WTC11 (cell line): ENCODE measurements at regions not wholly inside any gene's neighbourhood (a gene's known extent, or its start where the extent isn't known, plus 50 kb on each side); places are given as distances from the start of the nearest gene placed in this dataset.

Source experiments
- ATAC-seq: fragments of 200-7000 bp; cut with Tn5 transposase; 2 replicates; pipeline ENCODE4 v1.10.0; 2021; ENCODE audit warnings: mild to moderate bottlenecking, moderate library complexity
- CTCF ChIA-PET: fragments of 300-600 bp; sonication (Branson Sonifier 250); formaldehyde crosslinking; loops from one replicate; lab custom pipeline; 2021; ENCODE audit warnings: antibody characterized with exemption; lab: Charles Lee
- POLR2A ChIA-PET: fragments of 350-600 bp; sonication (Branson Sonifier 250); formaldehyde crosslinking; loops from one replicate; lab custom pipeline; 2021; ENCODE audit warnings: antibody characterized with exemption; lab: Charles Lee
- DNase-seq: peaks from one replicate; pipeline ENCODE4 v3.0.0; 2021; ENCODE audit warnings: low spot score
- H3K27ac Mint-ChIP-seq: 2 replicates; pipeline ENCODE4 v1.8.0; 2021; ENCODE audit warnings: mixed read lengths
- H3K27me3 Mint-ChIP-seq: 2 replicates; pipeline ENCODE4 v1.8.0; 2021; ENCODE audit warnings: low read depth, mild to moderate bottlenecking, moderate library complexity, mixed read lengths
- H3K36me3 Mint-ChIP-seq: 2 replicates; pipeline ENCODE4 v1.8.0; 2021; ENCODE audit warnings: mixed read lengths
- H3K4me1 Mint-ChIP-seq: 2 replicates; pipeline ENCODE4 v1.8.0; 2022; ENCODE audit warnings: mixed read lengths
- H3K4me3 Mint-ChIP-seq: 2 replicates; pipeline ENCODE4 v1.8.0; 2021; ENCODE audit warnings: mild to moderate bottlenecking, moderate library complexity, mixed read lengths
- H3K9me3 Mint-ChIP-seq: 2 replicates; pipeline ENCODE4 v1.8.0; 2021; ENCODE audit warnings: mixed read lengths
- EMX1 ChIP-seq: fragments of 250-450 bp; sonication (Bioruptor Pico); IDR thresholded peaks from 2 replicates; pipeline ENCODE4 v1.8.0; 2021; ENCODE audit warnings: mild to moderate bottlenecking
- GTF2I ChIP-seq: fragments of 250-450 bp; sonication (Bioruptor Pico); conservative IDR thresholded peaks from 2 replicates; pipeline ENCODE4 v1.4.0; 2021; ENCODE audit warnings: mild to moderate bottlenecking
- IRF2 ChIP-seq: sonication (generic); formaldehyde crosslinking; IDR thresholded peaks from 2 replicates; pipeline ENCODE4 v1.8.0; 2022; ENCODE audit warnings: low read depth, missing genetic modification reagents, borderline replicate concordance
- TF ChIP-seq, protein P1 (sequence below): sonication (generic); formaldehyde crosslinking; IDR thresholded peaks from 2 replicates; pipeline ENCODE4 v1.8.1; 2023; ENCODE audit warnings: mild to moderate bottlenecking, missing genetic modification reagents, borderline replicate concordance
- TF ChIP-seq, protein P2 (sequence below): sonication (generic); formaldehyde crosslinking; IDR thresholded peaks from 2 replicates; pipeline ENCODE4 v1.8.1; 2022; ENCODE audit warnings: mild to moderate bottlenecking, missing genetic modification reagents, moderate library complexity, borderline replicate concordance
- TF ChIP-seq, protein P3 (sequence below): sonication (generic); formaldehyde crosslinking; IDR thresholded peaks from 2 replicates; pipeline ENCODE4 v1.8.0; 2023; ENCODE audit warnings: missing genetic modification reagents, mild to moderate bottlenecking, borderline replicate concordance
- TF ChIP-seq, protein P4 (sequence below): sonication (generic); formaldehyde crosslinking; conservative IDR thresholded peaks from 2 replicates; pipeline ENCODE4 v1.8.1; 2023; ENCODE audit warnings: mild to moderate bottlenecking, low read depth, missing genetic modification reagents, moderate library complexity
- TF ChIP-seq, protein P5 (sequence below): fragments of 250-450 bp; sonication (Bioruptor Pico); IDR thresholded peaks from 2 replicates; pipeline ENCODE4 v1.9.0; 2021; ENCODE audit warnings: mild to moderate bottlenecking, borderline replicate concordance
- TF ChIP-seq, protein P6 (sequence below): sonication (generic); formaldehyde crosslinking; IDR thresholded peaks from 2 replicates; pipeline ENCODE4 v1.8.0; 2023; ENCODE audit warnings: mild to moderate bottlenecking, missing genetic modification reagents

DNA sequence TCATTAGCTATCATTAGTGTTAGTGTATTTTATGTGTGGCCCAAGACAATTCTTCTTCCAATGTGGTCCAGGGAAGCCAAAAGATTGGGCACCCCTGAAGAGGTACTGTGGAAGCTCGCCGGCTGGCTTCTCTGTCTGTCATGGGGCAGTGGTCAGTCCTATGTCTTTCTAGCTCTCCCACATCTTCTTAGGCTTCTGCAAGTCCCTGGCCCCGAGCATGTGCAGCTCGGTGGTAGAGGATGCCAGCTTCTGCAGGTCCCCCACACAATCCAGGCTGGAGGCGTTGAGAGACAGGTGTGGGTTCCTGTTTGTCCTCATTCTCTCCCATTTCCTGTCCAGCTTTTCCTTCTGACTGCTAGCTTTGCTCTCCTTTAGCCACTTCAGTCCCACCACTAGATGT, 134.1 kb upstream of the NALF2 start (continued):
- TF ChIP-seq, protein P1, sequence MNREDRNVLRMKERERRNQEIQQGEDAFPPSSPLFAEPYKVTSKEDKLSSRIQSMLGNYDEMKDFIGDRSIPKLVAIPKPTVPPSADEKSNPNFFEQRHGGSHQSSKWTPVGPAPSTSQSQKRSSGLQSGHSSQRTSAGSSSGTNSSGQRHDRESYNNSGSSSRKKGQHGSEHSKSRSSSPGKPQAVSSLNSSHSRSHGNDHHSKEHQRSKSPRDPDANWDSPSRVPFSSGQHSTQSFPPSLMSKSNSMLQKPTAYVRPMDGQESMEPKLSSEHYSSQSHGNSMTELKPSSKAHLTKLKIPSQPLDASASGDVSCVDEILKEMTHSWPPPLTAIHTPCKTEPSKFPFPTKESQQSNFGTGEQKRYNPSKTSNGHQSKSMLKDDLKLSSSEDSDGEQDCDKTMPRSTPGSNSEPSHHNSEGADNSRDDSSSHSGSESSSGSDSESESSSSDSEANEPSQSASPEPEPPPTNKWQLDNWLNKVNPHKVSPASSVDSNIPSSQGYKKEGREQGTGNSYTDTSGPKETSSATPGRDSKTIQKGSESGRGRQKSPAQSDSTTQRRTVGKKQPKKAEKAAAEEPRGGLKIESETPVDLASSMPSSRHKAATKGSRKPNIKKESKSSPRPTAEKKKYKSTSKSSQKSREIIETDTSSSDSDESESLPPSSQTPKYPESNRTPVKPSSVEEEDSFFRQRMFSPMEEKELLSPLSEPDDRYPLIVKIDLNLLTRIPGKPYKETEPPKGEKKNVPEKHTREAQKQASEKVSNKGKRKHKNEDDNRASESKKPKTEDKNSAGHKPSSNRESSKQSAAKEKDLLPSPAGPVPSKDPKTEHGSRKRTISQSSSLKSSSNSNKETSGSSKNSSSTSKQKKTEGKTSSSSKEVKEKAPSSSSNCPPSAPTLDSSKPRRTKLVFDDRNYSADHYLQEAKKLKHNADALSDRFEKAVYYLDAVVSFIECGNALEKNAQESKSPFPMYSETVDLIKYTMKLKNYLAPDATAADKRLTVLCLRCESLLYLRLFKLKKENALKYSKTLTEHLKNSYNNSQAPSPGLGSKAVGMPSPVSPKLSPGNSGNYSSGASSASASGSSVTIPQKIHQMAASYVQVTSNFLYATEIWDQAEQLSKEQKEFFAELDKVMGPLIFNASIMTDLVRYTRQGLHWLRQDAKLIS (CRISPR knock-in tag), result no peak

DNA sequence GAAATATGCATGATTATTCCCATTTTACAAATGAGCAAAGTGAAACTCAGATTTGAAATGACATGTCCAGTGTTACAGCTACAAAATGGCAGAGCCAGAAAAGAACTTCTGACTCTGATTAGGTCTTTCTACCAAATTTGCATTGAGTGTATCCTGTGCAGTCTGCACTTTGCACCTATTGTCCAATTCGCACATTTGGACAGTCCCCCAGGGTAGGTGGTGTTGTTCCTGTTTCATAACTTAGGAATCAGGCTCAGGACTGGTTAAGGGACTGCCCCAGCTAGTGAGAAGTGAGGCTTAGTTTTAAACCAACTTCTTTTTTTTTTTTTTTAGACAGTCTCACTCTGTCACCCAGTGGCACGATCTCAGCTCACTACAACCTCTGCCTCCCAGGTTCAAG, 137.9 kb upstream of the NALF2 start:
- ChIA-PET POLR2A (no interaction called here), CTCF (no interaction called here)
- TF ChIP-seq, protein P2, sequence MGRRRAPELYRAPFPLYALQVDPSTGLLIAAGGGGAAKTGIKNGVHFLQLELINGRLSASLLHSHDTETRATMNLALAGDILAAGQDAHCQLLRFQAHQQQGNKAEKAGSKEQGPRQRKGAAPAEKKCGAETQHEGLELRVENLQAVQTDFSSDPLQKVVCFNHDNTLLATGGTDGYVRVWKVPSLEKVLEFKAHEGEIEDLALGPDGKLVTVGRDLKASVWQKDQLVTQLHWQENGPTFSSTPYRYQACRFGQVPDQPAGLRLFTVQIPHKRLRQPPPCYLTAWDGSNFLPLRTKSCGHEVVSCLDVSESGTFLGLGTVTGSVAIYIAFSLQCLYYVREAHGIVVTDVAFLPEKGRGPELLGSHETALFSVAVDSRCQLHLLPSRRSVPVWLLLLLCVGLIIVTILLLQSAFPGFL (CRISPR knock-in tag), result no peak
- TF ChIP-seq, protein P3, sequence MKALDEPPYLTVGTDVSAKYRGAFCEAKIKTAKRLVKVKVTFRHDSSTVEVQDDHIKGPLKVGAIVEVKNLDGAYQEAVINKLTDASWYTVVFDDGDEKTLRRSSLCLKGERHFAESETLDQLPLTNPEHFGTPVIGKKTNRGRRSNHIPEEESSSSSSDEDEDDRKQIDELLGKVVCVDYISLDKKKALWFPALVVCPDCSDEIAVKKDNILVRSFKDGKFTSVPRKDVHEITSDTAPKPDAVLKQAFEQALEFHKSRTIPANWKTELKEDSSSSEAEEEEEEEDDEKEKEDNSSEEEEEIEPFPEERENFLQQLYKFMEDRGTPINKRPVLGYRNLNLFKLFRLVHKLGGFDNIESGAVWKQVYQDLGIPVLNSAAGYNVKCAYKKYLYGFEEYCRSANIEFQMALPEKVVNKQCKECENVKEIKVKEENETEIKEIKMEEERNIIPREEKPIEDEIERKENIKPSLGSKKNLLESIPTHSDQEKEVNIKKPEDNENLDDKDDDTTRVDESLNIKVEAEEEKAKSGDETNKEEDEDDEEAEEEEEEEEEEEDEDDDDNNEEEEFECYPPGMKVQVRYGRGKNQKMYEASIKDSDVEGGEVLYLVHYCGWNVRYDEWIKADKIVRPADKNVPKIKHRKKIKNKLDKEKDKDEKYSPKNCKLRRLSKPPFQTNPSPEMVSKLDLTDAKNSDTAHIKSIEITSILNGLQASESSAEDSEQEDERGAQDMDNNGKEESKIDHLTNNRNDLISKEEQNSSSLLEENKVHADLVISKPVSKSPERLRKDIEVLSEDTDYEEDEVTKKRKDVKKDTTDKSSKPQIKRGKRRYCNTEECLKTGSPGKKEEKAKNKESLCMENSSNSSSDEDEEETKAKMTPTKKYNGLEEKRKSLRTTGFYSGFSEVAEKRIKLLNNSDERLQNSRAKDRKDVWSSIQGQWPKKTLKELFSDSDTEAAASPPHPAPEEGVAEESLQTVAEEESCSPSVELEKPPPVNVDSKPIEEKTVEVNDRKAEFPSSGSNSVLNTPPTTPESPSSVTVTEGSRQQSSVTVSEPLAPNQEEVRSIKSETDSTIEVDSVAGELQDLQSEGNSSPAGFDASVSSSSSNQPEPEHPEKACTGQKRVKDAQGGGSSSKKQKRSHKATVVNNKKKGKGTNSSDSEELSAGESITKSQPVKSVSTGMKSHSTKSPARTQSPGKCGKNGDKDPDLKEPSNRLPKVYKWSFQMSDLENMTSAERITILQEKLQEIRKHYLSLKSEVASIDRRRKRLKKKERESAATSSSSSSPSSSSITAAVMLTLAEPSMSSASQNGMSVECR (CRISPR knock-in tag), result no peak
- Mint-ChIP-seq H3K27ac (no peak overlapping the region), H3K36me3 (no peaks in the 10 kb centered on the region), H3K4me3 (no peak overlapping the region), H3K9me3 (no peaks in the 10 kb centered on the region), H3K4me1 (no peaks in the 10 kb centered on the region), H3K27me3 (peaks cover 7% of the 10 kb centered on the region; the same call in 1 of the 2 replicates)
- ATAC-seq, result no peak
- no peak for DNase-seq

DNA sequence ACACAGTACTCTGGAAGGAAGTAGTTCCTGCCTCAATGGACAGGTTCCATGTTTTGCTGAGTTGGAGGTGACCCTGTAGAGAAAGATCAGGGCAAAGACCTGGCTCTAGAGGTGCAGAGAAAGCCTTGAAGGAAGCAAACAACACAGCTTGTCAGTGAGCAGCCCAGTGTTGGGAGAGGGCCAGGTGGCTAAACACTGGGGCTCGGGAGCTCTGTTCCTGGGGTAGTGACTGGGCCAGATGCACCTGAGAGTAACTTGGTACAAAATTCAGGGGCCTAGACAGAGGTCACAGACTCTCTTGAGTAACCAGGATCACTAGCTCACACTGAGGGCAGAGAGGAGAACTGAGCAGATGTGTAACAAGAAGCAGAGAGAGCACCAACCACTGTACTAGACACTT, 138.4 kb upstream of the NALF2 start:
- Mint-ChIP-seq H3K36me3 (no peaks in the 10 kb centered on the region), H3K27me3 (peaks cover 7% of the 10 kb centered on the region; the same call in 1 of the 2 replicates), H3K4me1 (no peaks in the 10 kb centered on the region), H3K9me3 (no peaks in the 10 kb centered on the region), H3K4me3 (no peak overlapping the region), H3K27ac (no peak overlapping the region)
- POLR2A ChIA-PET, result no interaction called here
- DNase-seq (no peak), ATAC-seq (no peak)
- CTCF ChIA-PET, result no interaction called here
- TF ChIP-seq, protein P4, sequence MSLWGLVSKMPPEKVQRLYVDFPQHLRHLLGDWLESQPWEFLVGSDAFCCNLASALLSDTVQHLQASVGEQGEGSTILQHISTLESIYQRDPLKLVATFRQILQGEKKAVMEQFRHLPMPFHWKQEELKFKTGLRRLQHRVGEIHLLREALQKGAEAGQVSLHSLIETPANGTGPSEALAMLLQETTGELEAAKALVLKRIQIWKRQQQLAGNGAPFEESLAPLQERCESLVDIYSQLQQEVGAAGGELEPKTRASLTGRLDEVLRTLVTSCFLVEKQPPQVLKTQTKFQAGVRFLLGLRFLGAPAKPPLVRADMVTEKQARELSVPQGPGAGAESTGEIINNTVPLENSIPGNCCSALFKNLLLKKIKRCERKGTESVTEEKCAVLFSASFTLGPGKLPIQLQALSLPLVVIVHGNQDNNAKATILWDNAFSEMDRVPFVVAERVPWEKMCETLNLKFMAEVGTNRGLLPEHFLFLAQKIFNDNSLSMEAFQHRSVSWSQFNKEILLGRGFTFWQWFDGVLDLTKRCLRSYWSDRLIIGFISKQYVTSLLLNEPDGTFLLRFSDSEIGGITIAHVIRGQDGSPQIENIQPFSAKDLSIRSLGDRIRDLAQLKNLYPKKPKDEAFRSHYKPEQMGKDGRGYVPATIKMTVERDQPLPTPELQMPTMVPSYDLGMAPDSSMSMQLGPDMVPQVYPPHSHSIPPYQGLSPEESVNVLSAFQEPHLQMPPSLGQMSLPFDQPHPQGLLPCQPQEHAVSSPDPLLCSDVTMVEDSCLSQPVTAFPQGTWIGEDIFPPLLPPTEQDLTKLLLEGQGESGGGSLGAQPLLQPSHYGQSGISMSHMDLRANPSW (CRISPR knock-in tag), result no peak
- TF ChIP-seq, protein P5, sequence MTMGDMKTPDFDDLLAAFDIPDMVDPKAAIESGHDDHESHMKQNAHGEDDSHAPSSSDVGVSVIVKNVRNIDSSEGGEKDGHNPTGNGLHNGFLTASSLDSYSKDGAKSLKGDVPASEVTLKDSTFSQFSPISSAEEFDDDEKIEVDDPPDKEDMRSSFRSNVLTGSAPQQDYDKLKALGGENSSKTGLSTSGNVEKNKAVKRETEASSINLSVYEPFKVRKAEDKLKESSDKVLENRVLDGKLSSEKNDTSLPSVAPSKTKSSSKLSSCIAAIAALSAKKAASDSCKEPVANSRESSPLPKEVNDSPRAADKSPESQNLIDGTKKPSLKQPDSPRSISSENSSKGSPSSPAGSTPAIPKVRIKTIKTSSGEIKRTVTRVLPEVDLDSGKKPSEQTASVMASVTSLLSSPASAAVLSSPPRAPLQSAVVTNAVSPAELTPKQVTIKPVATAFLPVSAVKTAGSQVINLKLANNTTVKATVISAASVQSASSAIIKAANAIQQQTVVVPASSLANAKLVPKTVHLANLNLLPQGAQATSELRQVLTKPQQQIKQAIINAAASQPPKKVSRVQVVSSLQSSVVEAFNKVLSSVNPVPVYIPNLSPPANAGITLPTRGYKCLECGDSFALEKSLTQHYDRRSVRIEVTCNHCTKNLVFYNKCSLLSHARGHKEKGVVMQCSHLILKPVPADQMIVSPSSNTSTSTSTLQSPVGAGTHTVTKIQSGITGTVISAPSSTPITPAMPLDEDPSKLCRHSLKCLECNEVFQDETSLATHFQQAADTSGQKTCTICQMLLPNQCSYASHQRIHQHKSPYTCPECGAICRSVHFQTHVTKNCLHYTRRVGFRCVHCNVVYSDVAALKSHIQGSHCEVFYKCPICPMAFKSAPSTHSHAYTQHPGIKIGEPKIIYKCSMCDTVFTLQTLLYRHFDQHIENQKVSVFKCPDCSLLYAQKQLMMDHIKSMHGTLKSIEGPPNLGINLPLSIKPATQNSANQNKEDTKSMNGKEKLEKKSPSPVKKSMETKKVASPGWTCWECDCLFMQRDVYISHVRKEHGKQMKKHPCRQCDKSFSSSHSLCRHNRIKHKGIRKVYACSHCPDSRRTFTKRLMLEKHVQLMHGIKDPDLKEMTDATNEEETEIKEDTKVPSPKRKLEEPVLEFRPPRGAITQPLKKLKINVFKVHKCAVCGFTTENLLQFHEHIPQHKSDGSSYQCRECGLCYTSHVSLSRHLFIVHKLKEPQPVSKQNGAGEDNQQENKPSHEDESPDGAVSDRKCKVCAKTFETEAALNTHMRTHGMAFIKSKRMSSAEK, result no peak
- TF ChIP-seq GTF2I (CRISPR knock-in tag) (no peak), IRF2 (no peak), EMX1 (CRISPR knock-in tag) (no peak)
- TF ChIP-seq, protein P6, sequence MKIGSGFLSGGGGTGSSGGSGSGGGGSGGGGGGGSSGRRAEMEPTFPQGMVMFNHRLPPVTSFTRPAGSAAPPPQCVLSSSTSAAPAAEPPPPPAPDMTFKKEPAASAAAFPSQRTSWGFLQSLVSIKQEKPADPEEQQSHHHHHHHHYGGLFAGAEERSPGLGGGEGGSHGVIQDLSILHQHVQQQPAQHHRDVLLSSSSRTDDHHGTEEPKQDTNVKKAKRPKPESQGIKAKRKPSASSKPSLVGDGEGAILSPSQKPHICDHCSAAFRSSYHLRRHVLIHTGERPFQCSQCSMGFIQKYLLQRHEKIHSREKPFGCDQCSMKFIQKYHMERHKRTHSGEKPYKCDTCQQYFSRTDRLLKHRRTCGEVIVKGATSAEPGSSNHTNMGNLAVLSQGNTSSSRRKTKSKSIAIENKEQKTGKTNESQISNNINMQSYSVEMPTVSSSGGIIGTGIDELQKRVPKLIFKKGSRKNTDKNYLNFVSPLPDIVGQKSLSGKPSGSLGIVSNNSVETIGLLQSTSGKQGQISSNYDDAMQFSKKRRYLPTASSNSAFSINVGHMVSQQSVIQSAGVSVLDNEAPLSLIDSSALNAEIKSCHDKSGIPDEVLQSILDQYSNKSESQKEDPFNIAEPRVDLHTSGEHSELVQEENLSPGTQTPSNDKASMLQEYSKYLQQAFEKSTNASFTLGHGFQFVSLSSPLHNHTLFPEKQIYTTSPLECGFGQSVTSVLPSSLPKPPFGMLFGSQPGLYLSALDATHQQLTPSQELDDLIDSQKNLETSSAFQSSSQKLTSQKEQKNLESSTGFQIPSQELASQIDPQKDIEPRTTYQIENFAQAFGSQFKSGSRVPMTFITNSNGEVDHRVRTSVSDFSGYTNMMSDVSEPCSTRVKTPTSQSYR, result no peak
